Esophagus muscularis mucosa (tissue), 4 donors: ENCODE measurements at regions not wholly inside any gene's neighbourhood (a gene's known extent, or its start where the extent isn't known, plus 50 kb on each side); places are given as distances from the start of the nearest gene placed in this dataset.

Experiments
- DNase-seq: peaks from one replicate; pipeline ENCODE4 v3.0.0-alpha.2; 2017; ENCODE audit errors: extremely low spot score
- H3K27ac ChIP-seq, 4 donors: fragments of 200-600 bp; sonication (generic); replicated peaks in 1 of 4; 1 replicate in 3 of 4; 2 replicates in 1 of 4; pipeline ENCODE4 v1.5.1; 2016 to 2019; ENCODE audit warnings: mild to moderate bottlenecking in 1 of 4
- H3K27me3 ChIP-seq, 4 donors: fragments of 200-600 bp; sonication (generic); one replicate each; pipeline versions ENCODE4 v1.5.1 to v1.6.0; 2016 to 2019
- H3K36me3 ChIP-seq, 4 donors: fragments of 200-600 bp; sonication (generic); one replicate each; pipeline ENCODE4 v1.5.1; 2016 to 2019
- H3K4me1 ChIP-seq, 4 donors: fragments of 200-600 bp; sonication (generic); one replicate each; pipeline ENCODE4 v1.5.1; 2016 to 2019
- H3K4me3 ChIP-seq, 4 donors: fragments of 200-600 bp; sonication (generic); 1 replicate in 2 of 4; 2 replicates in 2 of 4; pipeline ENCODE4 v1.5.1; 2016 to 2019; ENCODE audit warnings: mild to moderate bottlenecking in 4 of 4, moderate library complexity in 1 of 4
- H3K9me3 ChIP-seq, 4 donors: fragments of 200-600 bp; sonication (generic); 1 replicate in 3 of 4; 2 replicates in 1 of 4; pipeline ENCODE4 v1.5.1; 2016 to 2019
- EP300 ChIP-seq: sonication (generic); formaldehyde crosslinking; IDR thresholded peaks from one replicate; pipeline ENCODE4 v1.6.1; 2017; ENCODE audit warnings: antibody characterized with exemption
- POLR2A ChIP-seq: fragments of 450-650 bp; IDR thresholded peaks from one replicate; pipeline ENCODE4 v1.6.1; 2017; ENCODE audit warnings: antibody characterized with exemption, moderate library complexity, mild to moderate bottlenecking, low read depth
- POLR2AphosphoS5 ChIP-seq, 2 donors: sonication (generic); formaldehyde crosslinking; IDR thresholded peaks; one replicate each; pipeline ENCODE4 v1.6.1; 2017; ENCODE audit warnings: antibody characterized with exemption in 2 of 2
- WGBS: methylation state at CpG from one replicate; pipeline ENCODE4 v1.1.5; 2018; 5-methylcytosine and 5-hydroxymethylcytosine counted together
- intact Hi-C: fragments of 100-400 bp; cut with DNase I; formaldehyde crosslinking; loops from one replicate; pipeline ENCODE4 v1.15.1; 2023
- TF ChIP-seq, protein P1 (sequence below), 3 experiments: fragments of 200-600 bp in 2 of 3; fragments of 450-650 bp in 1 of 3; sonication (generic) in 2 of 3; IDR thresholded peaks; one replicate each; pipeline ENCODE4 v1.5.1; 2017 to 2019; ENCODE audit warnings: antibody characterized with exemption in 3 of 3, mild to moderate bottlenecking in 2 of 3, moderate library complexity in 1 of 3

DNA sequence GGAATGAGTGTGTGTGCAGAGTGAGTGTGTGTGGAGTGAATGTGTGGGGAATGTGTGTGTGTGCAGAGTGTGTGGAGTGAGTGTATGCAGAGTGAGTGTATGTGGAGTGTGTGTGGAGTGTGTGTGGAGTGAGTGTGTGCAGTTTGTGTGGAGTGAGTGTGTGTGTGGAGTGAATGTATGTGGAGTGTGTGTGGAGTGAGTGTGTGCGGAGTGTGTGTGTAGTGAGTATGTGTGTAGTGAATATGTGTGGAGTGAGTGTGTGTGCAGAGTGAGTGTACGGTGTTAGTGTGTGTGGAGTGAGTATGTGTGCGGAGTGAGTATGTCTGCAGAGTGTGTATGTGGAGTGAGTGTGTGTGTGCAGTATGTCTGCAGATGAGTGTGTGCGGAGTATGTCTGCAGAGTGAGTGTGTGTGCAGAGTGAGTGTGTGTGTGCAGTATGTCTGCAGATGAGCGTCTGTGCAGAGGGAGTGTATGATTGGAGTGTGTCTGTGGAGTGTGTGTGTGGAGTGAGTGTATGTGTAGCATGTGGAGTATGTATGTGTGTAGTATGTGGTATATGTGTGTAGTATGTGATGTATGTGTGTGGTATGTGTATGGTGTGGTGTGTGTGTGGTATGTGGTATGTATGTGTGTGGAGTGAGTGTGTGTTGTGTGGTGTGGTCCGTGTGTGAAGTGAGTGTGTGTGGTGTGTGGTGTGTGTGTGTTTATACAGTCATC is 59.7 kb upstream of the CLDN14 start:
- Histone ChIP-seq H3K9me3 (no peaks in the 10 kb centered on the region), H3K27me3 (peaks cover 0 to 76% (median 5%) of the 10 kb centered on the region in 4 donors), H3K4me1 (no peaks in the 10 kb centered on the region), H3K4me3 (no peak overlapping the region), H3K27ac (no peak overlapping the region), H3K36me3 (no peaks in the 10 kb centered on the region)
- intact Hi-C loops = no loop called here
- no peak for DNase-seq
- WGBS = 92% methylated on average over 6 of the region's 6 CpGs
- TF ChIP-seq EP300 = no peak
- no peak for TF ChIP-seq POLR2AphosphoS5 (IDR thresholded peaks at IDR 0.05)
- TF ChIP-seq POLR2A = no peak
- TF ChIP-seq, protein P1, sequence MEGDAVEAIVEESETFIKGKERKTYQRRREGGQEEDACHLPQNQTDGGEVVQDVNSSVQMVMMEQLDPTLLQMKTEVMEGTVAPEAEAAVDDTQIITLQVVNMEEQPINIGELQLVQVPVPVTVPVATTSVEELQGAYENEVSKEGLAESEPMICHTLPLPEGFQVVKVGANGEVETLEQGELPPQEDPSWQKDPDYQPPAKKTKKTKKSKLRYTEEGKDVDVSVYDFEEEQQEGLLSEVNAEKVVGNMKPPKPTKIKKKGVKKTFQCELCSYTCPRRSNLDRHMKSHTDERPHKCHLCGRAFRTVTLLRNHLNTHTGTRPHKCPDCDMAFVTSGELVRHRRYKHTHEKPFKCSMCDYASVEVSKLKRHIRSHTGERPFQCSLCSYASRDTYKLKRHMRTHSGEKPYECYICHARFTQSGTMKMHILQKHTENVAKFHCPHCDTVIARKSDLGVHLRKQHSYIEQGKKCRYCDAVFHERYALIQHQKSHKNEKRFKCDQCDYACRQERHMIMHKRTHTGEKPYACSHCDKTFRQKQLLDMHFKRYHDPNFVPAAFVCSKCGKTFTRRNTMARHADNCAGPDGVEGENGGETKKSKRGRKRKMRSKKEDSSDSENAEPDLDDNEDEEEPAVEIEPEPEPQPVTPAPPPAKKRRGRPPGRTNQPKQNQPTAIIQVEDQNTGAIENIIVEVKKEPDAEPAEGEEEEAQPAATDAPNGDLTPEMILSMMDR (IDR thresholded peaks at IDR 0.05) = no peak

DNA sequence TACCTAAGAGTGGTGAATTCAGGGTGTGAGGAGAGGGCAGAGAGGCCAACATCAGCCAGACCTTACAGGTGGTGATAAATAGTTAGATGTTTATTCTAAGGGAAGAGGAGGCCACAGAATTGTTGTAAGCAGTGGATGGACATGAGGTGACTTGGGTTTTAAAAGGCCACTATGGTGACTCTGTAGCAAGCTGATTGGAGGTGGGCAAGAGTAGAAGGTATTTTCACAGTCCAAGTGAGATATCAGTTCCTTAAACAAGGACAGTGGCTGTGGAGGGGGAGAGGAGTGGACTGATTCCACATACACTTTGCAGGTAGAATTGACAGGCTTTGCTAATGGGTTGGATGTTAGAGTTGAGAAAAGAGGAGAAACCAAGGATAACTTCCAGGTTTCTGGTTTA is 60.8 kb upstream of the CLDN14 start:
- no peak for TF ChIP-seq POLR2AphosphoS5 (IDR thresholded peaks at IDR 0.05)
- TF ChIP-seq, protein P1 (IDR thresholded peaks at IDR 0.05) = no peak
- no peak for TF ChIP-seq EP300
- no peak for TF ChIP-seq POLR2A
- Histone ChIP-seq H3K27ac (no peak overlapping the region), H3K4me1 (no peaks in the 10 kb centered on the region), H3K4me3 (no peak overlapping the region), H3K9me3 (no peaks in the 10 kb centered on the region), H3K27me3 (peaks cover 0 to 71% (median 5%) of the 10 kb centered on the region in 4 donors), H3K36me3 (no peaks in the 10 kb centered on the region)
- intact Hi-C loops = no loop called here
- no peak for DNase-seq

DNA sequence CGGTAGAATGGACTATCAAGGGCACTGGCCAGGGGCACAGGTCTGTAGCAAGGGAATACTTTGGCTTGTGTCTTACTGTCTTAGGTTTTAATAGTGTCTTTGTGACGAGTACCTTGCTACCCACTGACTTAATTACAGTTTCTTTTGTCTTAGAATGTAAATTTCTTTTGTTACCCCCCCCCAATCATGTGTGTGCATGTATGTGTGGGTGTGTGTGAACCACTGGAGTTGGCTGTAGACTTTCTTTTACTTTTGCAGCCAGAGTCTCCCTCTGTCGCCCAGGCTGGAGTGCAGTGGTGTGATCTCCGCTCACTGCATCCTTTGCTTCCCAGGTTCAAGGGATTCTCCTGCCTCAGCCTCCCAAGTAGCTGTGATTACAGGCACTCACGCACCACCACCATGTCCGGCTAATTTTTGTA is 61.8 kb upstream of the CLDN14 start:
- WGBS = 84% methylated on average over 6 of the region's 6 CpGs
- DNase-seq = no peak
- intact Hi-C loops = no loop called here
- no peaks in the 10 kb centered on the region for H3K36me3 ChIP-seq
- H3K4me1 ChIP-seq = no peaks in the 10 kb centered on the region
- TF ChIP-seq POLR2A (no peak), POLR2AphosphoS5 (IDR thresholded peaks at IDR 0.05) (no peak), EP300 (no peak)
- TF ChIP-seq, protein P1 (IDR thresholded peaks at IDR 0.05) = no peak
- H3K4me3 ChIP-seq = no peak overlapping the region
- H3K27ac ChIP-seq = no peak overlapping the region
- H3K27me3 ChIP-seq = peaks cover 0 to 70% (median 5%) of the 10 kb centered on the region in 4 donors
- H3K9me3 ChIP-seq = no peaks in the 10 kb centered on the region

DNA sequence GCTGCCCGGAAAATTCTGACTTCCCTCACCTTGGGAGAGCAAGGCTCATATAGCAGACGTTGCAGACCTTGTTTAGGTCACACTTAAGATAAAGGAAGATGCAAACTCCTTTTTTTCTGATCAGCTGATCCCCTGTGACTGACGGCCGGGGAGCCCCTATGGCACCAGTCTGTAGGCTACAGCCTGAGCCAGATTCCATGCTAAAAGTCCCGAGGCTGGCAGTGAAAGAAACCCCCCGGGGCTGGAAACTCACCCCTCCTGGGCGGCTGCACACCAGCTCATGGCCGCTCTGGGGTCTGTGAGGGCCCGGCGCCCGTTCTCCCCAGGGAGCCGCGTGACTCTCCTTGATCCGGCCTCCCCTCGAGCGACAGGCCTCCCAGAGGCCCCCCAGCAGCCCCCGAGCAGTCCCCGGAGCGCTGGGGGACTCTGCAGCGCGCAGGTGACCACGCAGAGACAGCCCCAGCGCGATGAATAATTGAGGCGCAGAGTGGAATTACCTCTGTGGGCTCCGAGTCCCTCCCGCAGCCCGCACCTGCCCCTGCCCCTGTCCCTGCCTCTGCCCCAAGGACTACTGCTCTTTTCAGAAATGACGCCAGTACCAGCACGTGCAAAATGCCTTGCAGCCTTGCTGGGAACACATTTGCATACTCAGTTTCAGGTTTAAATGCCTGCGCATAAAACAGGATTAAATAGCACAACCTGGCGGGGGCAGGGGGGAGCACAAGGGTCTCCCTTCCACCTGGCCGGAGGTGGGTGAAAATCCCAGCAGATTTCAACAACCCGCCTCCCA is 62.6 kb upstream of the CLDN14 start:
- DNase-seq = no peak
- Histone ChIP-seq H3K36me3 (no peaks in the 10 kb centered on the region), H3K27ac (no peak overlapping the region), H3K4me3 (no peak overlapping the region), H3K27me3 (peaks cover 0 to 74% (median 5%) of the 10 kb centered on the region in 4 donors), H3K4me1 (no peaks in the 10 kb centered on the region), H3K9me3 (no peaks in the 10 kb centered on the region)
- intact Hi-C loops = no loop called here
- TF ChIP-seq POLR2AphosphoS5 (IDR thresholded peaks at IDR 0.05) (no peak), POLR2A (no peak), EP300 (no peak)
- TF ChIP-seq, protein P1 (IDR thresholded peaks at IDR 0.05) = no peak
- WGBS = 28% methylated on average over 15 of the region's 34 CpGs
